ENCODE measurements at regions not wholly inside any gene's neighbourhood (a gene's known extent, or its start where the extent isn't known, plus 50 kb on each side); places are given as distances from the start of the nearest gene placed in this dataset.

GRCh38 chr5:124877501-124878146 is 131.2 kb upstream of the ZNF608 start:
- TF ChIP-seq POLR2A (IDR thresholded peaks at IDR 0.05) (no peak), CTCF (IDR thresholded peaks at IDR 0.05) (no peak)
